Testis (tissue), 2 donors: ENCODE measurements at regions not wholly inside any gene's neighbourhood (a gene's known extent, or its start where the extent isn't known, plus 50 kb on each side); places are given as distances from the start of the nearest gene placed in this dataset.

Experiments
- DNase-seq: peaks from one replicate; pipeline ENCODE4 v3.0.0-alpha.2; 2019
- H3K27ac ChIP-seq, 2 donors: fragments of 200-600 bp; sonication (generic); one replicate each; pipeline ENCODE4 v1.5.1; 2019
- H3K27me3 ChIP-seq: fragments of 200-600 bp; sonication (generic); one replicate; pipeline ENCODE4 v1.5.1; 2019
- H3K36me3 ChIP-seq: fragments of 200-600 bp; sonication (generic); one replicate; pipeline ENCODE4 v1.5.1; 2017; ENCODE audit warnings: low read depth; ENCODE audit errors: missing control alignments
- H3K4me1 ChIP-seq: fragments of 200-600 bp; sonication (generic); one replicate; pipeline ENCODE4 v1.5.1; 2019
- H3K4me3 ChIP-seq, 2 donors: fragments of 200-600 bp; sonication (generic); one replicate each; pipeline ENCODE4 v1.5.1; 2017 to 2019
- H3K9me3 ChIP-seq: fragments of 200-600 bp; sonication (generic); one replicate; pipeline ENCODE4 v1.5.1; 2017
- POLR2A ChIP-seq: fragments of 450-650 bp; IDR thresholded peaks from one replicate; pipeline ENCODE4 v1.6.1; 2017; ENCODE audit warnings: antibody characterized with exemption, mild to moderate bottlenecking, moderate library complexity
- WGBS, 2 donors: methylation state at CpG; one replicate each; pipeline ENCODE4 v1.1.5; 2018; 5-methylcytosine and 5-hydroxymethylcytosine counted together
- intact Hi-C: fragments of 100-400 bp; cut with DNase I; formaldehyde crosslinking; loops from one replicate; pipeline ENCODE4 v1.15.1; 2023; ENCODE audit warnings: low total_unique reads
- TF ChIP-seq, protein P1 (sequence below), 3 experiments: fragments of 450-650 bp in 2 of 3; fragments of 200-600 bp in 1 of 3; sonication (generic) in 1 of 3; IDR thresholded peaks; one replicate each; pipeline ENCODE4 v1.5.1; 2016 to 2019; ENCODE audit warnings: antibody characterized with exemption in 3 of 3, mild to moderate bottlenecking in 2 of 3, moderate library complexity in 1 of 3

GRCh38 chr11:56852131-56852530, 103.6 kb upstream of the OR9G4 start:
- no peaks in the 10 kb centered on the region for H3K9me3 ChIP-seq
- intact Hi-C loops: no loop called here
- no peak for DNase-seq
- H3K36me3 ChIP-seq: no peaks in the 10 kb centered on the region
- no peaks in the 10 kb centered on the region for H3K27me3 ChIP-seq
- TF ChIP-seq, protein P1, sequence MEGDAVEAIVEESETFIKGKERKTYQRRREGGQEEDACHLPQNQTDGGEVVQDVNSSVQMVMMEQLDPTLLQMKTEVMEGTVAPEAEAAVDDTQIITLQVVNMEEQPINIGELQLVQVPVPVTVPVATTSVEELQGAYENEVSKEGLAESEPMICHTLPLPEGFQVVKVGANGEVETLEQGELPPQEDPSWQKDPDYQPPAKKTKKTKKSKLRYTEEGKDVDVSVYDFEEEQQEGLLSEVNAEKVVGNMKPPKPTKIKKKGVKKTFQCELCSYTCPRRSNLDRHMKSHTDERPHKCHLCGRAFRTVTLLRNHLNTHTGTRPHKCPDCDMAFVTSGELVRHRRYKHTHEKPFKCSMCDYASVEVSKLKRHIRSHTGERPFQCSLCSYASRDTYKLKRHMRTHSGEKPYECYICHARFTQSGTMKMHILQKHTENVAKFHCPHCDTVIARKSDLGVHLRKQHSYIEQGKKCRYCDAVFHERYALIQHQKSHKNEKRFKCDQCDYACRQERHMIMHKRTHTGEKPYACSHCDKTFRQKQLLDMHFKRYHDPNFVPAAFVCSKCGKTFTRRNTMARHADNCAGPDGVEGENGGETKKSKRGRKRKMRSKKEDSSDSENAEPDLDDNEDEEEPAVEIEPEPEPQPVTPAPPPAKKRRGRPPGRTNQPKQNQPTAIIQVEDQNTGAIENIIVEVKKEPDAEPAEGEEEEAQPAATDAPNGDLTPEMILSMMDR (IDR thresholded peaks at IDR 0.05): no peak
- no peak for TF ChIP-seq POLR2A
- H3K4me3 ChIP-seq: no peak overlapping the region
- no peak overlapping the region for H3K27ac ChIP-seq
- no peaks in the 10 kb centered on the region for H3K4me1 ChIP-seq
- WGBS, 2 donors: 90 to 93% methylated on average over 1 of the region's 1 CpG

GRCh38 chr11:56849852-56850251, 101.4 kb upstream of the OR9G4 start:
- no peaks in the 10 kb centered on the region for H3K27me3 ChIP-seq
- H3K36me3 ChIP-seq: no peaks in the 10 kb centered on the region
- intact Hi-C loops: no loop called here
- H3K9me3 ChIP-seq: no peaks in the 10 kb centered on the region
- WGBS, 2 donors: 56 to 89% methylated on average over 2 of the region's 2 CpGs
- TF ChIP-seq POLR2A: no peak
- TF ChIP-seq, protein P1 (IDR thresholded peaks at IDR 0.05): no peak
- H3K4me1 ChIP-seq: no peaks in the 10 kb centered on the region
- H3K4me3 ChIP-seq: no peak overlapping the region
- no peak for DNase-seq
- H3K27ac ChIP-seq: no peak overlapping the region

GRCh38 chr11:56849250-56849649, 100.8 kb upstream of the OR9G4 start:
- Histone ChIP-seq H3K4me3 (no peak overlapping the region), H3K9me3 (no peaks in the 10 kb centered on the region), H3K27ac (no peak overlapping the region), H3K4me1 (no peaks in the 10 kb centered on the region), H3K27me3 (no peaks in the 10 kb centered on the region), H3K36me3 (no peaks in the 10 kb centered on the region)
- DNase-seq: no peak
- TF ChIP-seq POLR2A: no peak
- TF ChIP-seq, protein P1 (IDR thresholded peaks at IDR 0.05): no peak
- intact Hi-C loops: no loop called here

- intact Hi-C loops: no loop called here
Measured at GRCh38 chr11:56848141-56848809, 99.8 kb upstream of the OR9G4 start.

More at GRCh38 chr11:56848141-56848809, 99.8 kb upstream of the OR9G4 start:
- no peak overlapping the region for H3K27ac ChIP-seq
- TF ChIP-seq POLR2A: no peak
- TF ChIP-seq, protein P1 (IDR thresholded peaks at IDR 0.05): no peak
- no peaks in the 10 kb centered on the region for H3K27me3 ChIP-seq
- DNase-seq: no peak
- no peaks in the 10 kb centered on the region for H3K36me3 ChIP-seq
- no peaks in the 10 kb centered on the region for H3K4me1 ChIP-seq
- no peak overlapping the region for H3K4me3 ChIP-seq
- 44 to 46% methylated on average over 8 of the region's 8 CpGs for WGBS, 2 donors
- H3K9me3 ChIP-seq: no peaks in the 10 kb centered on the region
